Gastrocnemius medialis (tissue), 4 donors: ENCODE measurements at regions not wholly inside any gene's neighbourhood (a gene's known extent, or its start where the extent isn't known, plus 50 kb on each side); places are given as distances from the start of the nearest gene placed in this dataset.

Source experiments
- POLR2A ChIP-seq, 2 donors: fragments of 450-650 bp; IDR thresholded peaks; one replicate each; pipeline ENCODE4 v1.6.1; 2017; ENCODE audit warnings: antibody characterized with exemption in 2 of 2, mild to moderate bottlenecking in 2 of 2, moderate library complexity in 2 of 2
- TF ChIP-seq, protein P1 (sequence below), 5 experiments: fragments of 450-650 bp in 3 of 5; fragments of 200-600 bp in 2 of 5; sonication (generic) in 2 of 5; IDR thresholded peaks in 4 of 5; conservative IDR thresholded peaks in 1 of 5; 1 replicate in 4 of 5; 2 replicates in 1 of 5; pipeline ENCODE4 v1.5.1; 2016 to 2019; ENCODE audit warnings: antibody characterized with exemption in 5 of 5, mild to moderate bottlenecking in 3 of 5, moderate library complexity in 3 of 5

DNA sequence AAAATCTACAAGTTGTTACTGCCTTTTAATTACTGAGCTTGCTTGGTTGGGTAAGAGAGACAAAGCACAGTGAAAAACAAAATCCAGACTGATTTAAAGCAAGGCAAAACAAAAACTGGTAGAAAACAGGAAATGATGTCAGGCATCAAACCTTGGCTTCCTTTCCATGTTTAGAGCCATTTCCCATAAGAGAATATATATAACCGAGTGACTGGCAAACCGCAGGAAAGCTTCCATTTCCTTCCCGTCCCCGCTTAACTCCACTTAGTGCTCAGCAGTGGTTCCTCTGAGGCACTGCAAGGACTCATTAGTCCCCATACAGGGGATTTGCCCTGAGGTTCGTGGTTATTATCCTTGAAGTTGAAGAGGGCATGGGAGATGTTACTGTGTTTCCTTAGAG, 446.3 kb downstream of the LPIN1 start:
- TF ChIP-seq, protein P1, sequence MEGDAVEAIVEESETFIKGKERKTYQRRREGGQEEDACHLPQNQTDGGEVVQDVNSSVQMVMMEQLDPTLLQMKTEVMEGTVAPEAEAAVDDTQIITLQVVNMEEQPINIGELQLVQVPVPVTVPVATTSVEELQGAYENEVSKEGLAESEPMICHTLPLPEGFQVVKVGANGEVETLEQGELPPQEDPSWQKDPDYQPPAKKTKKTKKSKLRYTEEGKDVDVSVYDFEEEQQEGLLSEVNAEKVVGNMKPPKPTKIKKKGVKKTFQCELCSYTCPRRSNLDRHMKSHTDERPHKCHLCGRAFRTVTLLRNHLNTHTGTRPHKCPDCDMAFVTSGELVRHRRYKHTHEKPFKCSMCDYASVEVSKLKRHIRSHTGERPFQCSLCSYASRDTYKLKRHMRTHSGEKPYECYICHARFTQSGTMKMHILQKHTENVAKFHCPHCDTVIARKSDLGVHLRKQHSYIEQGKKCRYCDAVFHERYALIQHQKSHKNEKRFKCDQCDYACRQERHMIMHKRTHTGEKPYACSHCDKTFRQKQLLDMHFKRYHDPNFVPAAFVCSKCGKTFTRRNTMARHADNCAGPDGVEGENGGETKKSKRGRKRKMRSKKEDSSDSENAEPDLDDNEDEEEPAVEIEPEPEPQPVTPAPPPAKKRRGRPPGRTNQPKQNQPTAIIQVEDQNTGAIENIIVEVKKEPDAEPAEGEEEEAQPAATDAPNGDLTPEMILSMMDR (IDR thresholded peaks at IDR 0.05 in 4 of 5, conservative IDR thresholded peaks at IDR 0.05 in 1 of 5) = no peak
- TF ChIP-seq POLR2A (IDR thresholded peaks at IDR 0.05) = no peak
